Keratinocyte (primary cell): ENCODE measurements at regions not wholly inside any gene's neighbourhood (a gene's known extent, or its start where the extent isn't known, plus 50 kb on each side); places are given as distances from the start of the nearest gene placed in this dataset.

Experiments used
- EZH2 ChIP-seq: IDR thresholded peaks from one replicate; pipeline ENCODE4 v1.6.1; 2012; ENCODE audit warnings: inconsistent platforms, mild to moderate bottlenecking, low read length, moderate library complexity
- TF ChIP-seq, protein P1 (sequence below), 3 experiments: IDR thresholded peaks in 1 of 3; conservative IDR thresholded peaks in 1 of 3; optimal IDR thresholded peaks in 1 of 3; 2 replicates in 2 of 3; 3 replicates in 1 of 3; pipeline versions ENCODE3 to v1.5.1; 2011; ENCODE audit warnings: low read length in 3 of 3, mild to moderate bottlenecking in 3 of 3, moderate library complexity in 2 of 3, control low read depth in 1 of 3, inconsistent platforms in 1 of 3; ENCODE audit not compliant: insufficient read depth in 2 of 3; ENCODE audit errors: extremely low read depth in 1 of 3

DNA sequence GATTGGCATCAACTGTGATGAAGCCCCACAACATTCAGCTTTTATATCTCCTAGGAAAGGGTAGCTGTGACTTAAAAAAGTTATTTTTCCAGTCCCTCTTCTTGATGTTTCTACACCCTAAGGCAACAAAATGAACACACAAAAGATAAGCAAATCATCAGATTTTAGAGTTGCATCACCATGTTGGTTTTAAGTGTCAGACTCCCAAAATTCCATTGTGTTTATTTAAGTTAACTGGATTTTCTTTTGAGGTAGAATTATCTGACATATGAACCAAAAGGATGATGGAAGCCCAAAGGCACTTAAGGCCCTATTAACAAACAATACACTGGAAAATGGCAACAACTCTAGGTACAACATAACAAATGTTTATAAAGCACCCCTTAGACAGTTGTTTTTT lies 261.7 kb upstream of the SLC39A10 start:
- TF ChIP-seq, protein P1, sequence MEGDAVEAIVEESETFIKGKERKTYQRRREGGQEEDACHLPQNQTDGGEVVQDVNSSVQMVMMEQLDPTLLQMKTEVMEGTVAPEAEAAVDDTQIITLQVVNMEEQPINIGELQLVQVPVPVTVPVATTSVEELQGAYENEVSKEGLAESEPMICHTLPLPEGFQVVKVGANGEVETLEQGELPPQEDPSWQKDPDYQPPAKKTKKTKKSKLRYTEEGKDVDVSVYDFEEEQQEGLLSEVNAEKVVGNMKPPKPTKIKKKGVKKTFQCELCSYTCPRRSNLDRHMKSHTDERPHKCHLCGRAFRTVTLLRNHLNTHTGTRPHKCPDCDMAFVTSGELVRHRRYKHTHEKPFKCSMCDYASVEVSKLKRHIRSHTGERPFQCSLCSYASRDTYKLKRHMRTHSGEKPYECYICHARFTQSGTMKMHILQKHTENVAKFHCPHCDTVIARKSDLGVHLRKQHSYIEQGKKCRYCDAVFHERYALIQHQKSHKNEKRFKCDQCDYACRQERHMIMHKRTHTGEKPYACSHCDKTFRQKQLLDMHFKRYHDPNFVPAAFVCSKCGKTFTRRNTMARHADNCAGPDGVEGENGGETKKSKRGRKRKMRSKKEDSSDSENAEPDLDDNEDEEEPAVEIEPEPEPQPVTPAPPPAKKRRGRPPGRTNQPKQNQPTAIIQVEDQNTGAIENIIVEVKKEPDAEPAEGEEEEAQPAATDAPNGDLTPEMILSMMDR (optimal IDR thresholded peaks at IDR 0.05 in 1 of 3, IDR thresholded peaks at IDR 0.05 in 1 of 3, conservative IDR thresholded peaks at IDR 0.05 in 1 of 3; ENCODE audit: extremely low read depth in 1 of 3, insufficient read depth in 2 of 3, low read length in 3 of 3), result no peak
- TF ChIP-seq EZH2, result no peak
